HG03378 (cell line): ENCODE measurements at regions not wholly inside any gene's neighbourhood (a gene's known extent, or its start where the extent isn't known, plus 50 kb on each side); places are given as distances from the start of the nearest gene placed in this dataset.

ENCODE experiments used
- ATAC-seq: cut with Tn5 transposase; IDR thresholded peaks from one replicate; pipeline ENCODE4 v1.9.1; 2021; ENCODE audit warnings: mild to moderate bottlenecking, moderate library complexity; ENCODE audit not compliant: unreplicated experiment

- ATAC-seq = no peak
Observed at GRCh38 chr10:6743291-6743849, 163.3 kb upstream of the PRKCQ start.

GRCh38 chr10:6741541-6741941, 161.5 kb upstream of the PRKCQ start:
- ATAC-seq = no peak

DNA sequence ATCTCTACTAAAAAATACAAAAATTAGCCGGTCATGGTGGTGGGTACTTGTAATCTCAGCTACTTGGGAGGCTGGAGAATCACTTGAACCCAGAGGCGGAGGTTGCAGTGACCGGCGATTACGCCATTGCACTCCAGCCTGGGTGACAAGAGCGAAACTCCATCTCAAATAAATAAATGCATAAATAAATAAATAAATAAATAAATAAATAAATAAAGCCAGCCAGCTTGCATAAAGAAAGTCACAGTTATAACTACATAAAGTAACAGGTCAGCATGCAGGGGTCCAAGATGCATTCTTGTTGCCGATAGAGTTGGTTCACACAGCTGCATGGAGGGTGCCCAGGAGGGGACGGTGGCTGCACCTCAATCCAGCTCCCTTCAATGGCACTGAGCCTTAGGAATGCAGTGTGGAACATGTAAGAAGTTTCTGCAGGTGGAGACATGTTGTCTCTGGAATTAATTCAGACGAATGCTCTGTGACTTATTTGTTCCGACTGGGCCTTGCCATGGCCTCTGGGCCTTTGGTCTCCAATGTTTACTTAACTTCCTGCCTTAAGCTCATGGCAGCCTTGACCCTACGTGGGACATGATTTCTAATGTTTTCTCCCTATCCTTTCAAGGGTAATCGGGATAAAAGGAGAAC, 159.6 kb upstream of the PRKCQ start:
- ATAC-seq = no peak

DNA sequence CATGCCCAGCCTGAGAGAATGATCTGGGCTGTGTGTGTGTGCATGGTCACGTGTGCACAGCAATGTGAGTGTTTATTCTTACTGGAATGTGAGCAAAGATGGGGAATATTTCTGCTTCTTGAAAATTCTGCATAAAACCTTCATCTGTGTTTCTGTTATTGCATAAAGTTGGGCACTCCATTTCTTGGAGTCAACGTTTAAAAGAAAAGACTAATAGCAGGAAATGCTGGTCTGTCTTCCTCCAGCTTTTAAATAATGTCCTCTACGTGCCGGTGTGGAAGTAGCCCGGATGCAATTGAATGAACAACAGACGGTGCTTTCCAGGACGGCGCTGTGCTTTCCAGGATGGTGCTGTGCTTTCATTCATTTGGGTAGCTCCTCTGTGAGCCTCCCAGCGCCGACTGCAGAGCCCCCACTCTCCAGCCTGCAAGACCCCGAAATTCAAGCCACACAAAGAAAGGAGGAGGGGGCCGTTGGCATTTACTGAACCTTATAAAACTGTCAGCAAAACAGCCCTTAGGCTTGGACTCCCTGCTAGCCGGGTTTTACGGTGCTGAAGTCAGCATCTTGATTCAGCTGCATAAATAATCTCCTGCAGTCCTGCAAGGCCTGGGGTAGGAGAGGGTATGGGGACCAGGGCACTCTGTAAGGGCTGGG, 158.2 kb upstream of the PRKCQ start:
- ATAC-seq = no peak

DNA sequence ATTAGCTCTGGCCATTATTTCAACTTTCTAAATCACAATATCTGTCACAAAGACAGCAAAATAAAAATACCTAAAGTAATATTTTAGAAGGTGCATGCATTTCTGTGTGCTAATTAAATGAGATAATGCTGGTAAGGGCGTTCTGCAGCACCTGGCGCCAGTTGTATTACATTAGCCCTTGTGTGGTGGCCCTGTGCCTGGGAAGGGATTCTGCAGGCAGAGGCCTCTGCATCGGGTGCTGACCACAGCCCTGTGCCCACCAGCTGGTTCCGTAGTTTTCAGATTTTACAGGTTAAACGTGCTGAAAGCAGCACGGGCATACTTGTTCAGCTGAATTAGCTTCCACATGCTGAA, 157.7 kb upstream of the PRKCQ start:
- ATAC-seq = no peak

DNA sequence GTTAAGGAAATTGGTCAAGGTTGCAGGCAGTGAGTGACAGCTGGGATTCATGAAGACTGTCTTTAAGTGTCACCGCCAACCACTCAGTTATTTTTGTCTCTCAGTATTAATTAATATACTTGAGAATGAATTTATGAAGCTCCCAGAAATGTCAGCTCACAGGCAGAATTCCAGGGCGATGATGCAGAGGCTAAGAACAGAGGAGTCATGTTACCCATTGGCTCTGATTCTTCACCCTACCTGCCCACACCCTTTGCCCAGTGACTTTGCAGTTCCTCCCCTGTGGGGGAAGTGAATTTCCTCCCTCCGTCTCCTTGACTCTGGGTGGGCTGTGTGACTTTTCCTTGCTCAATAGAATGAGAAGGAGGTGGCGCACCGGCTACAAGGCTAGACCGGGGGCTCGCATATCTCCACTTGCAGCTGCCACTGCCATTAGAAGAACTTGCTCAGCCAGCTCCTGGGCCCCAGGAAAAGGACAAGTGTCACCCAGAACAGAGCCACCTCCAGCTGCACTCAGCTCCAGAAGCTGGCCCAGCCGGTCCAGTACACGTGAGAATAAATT, 157.1 kb upstream of the PRKCQ start:
- ATAC-seq = no peak

- no peak for ATAC-seq
Observed at GRCh38 chr10:6734286-6734685, 154.2 kb upstream of the PRKCQ start.

- ATAC-seq = no peak
Observed at GRCh38 chr10:6729861-6730344, 149.8 kb upstream of the PRKCQ start.

GRCh38 chr10:6729071-6729774, 149.1 kb upstream of the PRKCQ start:
- no peak for ATAC-seq

DNA sequence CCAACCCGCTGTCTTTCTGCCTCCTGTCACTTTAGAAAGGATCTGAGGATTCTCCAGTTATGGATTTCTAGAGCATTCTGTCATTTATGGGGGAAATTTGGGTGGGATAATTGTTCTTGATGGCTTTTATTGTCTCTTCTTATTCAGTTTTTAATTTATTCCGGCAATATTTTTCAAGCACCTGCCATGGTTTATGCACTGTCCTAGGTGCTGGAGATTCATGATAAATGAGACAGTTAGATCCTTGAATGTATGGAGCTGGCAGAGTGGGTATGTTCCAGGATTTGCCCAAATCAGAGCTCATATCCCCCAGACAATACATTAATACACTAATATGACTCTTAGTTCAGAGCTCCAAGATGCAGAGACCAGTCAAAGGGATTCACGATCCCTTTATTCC, 146.8 kb upstream of the PRKCQ start:
- ATAC-seq = no peak

DNA sequence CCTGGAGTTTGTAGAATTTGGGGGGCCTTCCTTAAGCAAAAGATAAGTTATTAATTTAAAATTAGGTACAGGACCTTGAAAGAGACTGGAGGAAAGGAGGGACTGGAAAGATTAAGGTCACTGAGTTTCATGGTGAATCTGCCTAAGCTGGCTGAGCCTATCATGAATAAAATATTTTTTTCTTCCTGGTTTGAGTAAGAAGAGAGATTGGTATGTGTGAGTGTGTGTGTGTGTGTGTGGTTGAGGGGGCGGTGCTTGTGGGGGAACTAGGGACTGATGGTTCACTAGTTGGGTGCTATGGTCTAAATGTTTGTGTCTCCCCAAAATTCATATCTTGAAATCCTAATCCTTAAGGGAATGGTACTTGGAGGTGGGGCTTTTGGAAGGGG, 142.5 kb upstream of the PRKCQ start:
- no peak for ATAC-seq

GRCh38 chr10:6721964-6722615, 142.0 kb upstream of the PRKCQ start:
- no peak for ATAC-seq

GRCh38 chr10:6721480-6721879, 141.4 kb upstream of the PRKCQ start:
- no peak for ATAC-seq

- no peak for ATAC-seq
Observed at GRCh38 chr10:6719561-6719960, 139.5 kb upstream of the PRKCQ start.

GRCh38 chr10:6718550-6718949, 138.5 kb upstream of the PRKCQ start:
- no peak for ATAC-seq

DNA sequence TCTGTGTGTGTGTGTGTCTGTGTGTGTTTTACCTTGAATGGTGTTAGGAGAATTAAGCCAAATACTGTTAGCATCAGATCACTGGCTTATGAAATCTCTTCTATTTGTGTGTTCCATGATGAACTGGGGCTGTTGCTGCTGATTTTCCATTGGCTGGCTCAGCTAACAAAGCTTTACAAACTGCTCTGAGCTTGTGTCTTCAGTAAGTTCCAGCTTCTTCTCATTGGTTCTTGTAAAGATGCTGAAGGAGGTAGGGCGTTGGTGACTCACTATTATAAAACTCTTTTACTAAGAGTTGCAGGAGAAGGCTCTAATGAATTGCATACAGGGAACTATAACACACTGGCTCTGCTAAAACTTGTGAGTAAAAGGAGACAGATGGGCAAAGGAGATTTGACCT, 136.4 kb upstream of the PRKCQ start:
- no peak for ATAC-seq

GRCh38 chr10:6713716-6714115, 133.6 kb upstream of the PRKCQ start:
- no peak for ATAC-seq

- no peak for ATAC-seq
Observed at GRCh38 chr10:6713120-6713519, 133.0 kb upstream of the PRKCQ start.

- ATAC-seq = no peak
Observed at GRCh38 chr10:6711881-6712280, 131.8 kb upstream of the PRKCQ start.

DNA sequence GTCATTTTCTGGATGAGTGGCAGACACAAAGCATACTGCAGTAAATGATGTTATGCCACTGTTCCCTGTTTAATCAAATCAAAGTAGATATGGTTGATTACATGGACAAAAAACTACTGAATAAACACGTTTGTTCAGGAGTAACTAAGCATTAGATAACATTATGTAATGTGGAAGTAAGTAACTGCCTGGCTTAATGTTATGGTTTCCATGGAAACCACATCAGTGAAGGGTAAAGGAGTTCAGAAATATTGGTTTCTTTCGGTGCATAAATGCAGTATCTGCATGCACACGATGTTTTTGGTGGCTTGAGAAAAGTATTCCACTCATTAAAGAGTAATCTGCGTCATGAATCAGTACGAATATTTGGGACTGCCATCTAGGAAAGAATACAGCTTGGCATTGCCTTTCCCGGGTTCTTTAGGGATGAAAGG, 131.3 kb upstream of the PRKCQ start:
- ATAC-seq = no peak

- ATAC-seq = no peak
Observed at GRCh38 chr10:6707352-6707751, 127.3 kb upstream of the PRKCQ start.
